ENCODE measurements at regions not wholly inside any gene's neighbourhood (a gene's known extent, or its start where the extent isn't known, plus 50 kb on each side); places are given as distances from the start of the nearest gene placed in this dataset.
"Not testable (repeated sequence)": the region's sequence is repeated elsewhere in the genome, so short reads cannot be mapped to it uniquely, and the experiment has no call there.

DNA sequence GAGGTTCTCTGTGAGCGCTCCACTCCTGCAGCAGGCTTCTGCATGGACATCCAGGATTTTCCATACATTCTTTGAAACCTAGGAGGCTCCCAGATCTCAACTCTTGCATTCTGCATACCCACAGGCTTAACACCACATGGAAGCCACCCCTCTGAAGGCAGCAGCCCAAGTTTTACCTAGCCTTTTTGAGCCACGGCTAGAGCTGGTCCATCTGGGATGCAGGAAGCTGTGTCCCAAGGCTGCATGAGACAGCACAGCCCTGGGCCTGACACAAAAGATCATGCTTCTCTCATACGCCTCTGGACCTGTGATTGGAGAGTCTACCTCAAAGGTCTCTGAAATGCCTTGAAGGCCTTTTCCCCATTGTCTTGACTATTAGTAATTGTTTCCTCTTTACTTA is 53.6 kb upstream of the RPRM start:
- no peak for DNase-seq

GRCh38 chr2:153533803-153534202 is 55.2 kb upstream of the RPRM start:
- not testable (repeated sequence) for DNase-seq

DNA sequence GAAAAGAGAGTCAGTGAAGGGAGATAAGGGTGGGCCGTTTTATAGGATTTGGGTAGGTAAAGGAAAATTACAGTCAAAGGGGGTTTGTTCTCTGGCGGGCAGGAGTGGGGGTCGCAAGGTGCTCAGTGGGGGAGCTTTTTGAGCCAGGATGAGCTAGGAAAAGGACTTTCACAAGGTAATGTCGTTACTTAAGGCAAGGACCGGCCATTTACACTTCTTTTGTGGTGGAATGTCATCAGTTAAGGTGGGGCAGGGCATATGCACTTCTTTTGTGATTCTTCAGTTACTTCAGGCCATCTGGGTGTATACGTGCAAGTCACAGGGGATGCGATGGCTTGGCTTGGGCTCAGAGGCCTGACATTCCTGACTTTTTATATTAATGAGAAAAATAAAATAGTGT is 56.0 kb upstream of the RPRM start:
- DNase-seq, result not testable (repeated sequence)

DNA sequence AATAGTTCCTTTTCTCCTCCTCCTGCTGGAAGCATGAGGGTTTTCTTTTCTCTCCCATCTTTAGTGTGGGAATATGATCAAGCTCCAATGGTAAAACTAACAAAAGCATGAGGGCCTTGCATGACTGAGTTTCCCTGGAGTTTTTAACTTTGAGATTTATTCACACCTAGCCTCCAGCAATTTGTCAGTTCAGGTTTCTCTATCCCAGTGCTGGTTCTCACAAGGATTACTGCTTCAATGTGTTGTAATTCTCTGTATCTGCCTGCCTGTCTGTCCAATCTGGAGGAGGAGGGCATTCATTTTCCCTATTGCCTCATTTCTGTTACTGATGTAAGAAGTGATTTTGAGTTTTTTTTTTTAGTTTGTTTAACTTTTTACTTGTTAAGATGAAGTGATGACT is 57.6 kb upstream of the RPRM start:
- no peak for DNase-seq

DNA sequence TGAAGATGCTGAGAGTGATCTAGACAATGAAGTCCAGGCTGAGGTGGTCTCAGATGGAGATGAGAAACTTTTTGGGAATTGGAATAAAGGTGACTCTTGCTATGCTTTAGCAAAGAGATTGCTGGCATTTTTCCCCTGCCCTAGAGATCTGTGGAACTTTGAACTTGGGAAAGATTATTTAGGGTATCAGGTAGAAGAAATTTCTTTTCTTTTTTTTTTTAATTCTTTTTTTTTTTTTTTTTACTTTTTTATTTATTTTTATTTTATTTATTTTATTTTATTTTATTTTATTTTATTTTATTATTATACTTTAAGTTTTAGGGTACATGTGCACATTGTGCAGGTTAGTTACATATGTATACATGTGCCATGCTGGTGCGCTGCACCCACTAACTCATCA is 59.5 kb upstream of the RPRM start:
- DNase-seq, result not testable (repeated sequence)

DNA sequence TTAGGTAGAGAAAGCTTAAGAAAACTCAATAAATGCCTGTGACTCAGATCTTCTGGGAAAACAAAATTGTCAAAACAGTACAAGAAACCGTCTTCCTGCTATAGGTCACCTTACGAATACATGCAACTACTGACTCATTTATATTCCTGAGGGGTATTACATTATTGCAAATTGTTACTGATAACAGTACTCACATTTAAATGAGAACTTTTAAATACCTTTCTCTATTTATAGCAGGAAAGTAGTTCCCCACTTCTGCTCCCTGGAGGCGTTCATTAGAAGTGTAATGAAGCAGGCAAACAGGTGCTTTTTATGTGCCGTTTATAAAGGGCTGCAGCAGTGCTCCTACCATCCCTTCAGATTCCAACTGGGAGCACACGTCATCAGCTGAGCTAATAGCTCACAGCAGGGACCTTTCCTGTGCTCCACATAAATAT is 65.1 kb upstream of the RPRM start:
- DNase-seq, result peak; percentile 31

DNA sequence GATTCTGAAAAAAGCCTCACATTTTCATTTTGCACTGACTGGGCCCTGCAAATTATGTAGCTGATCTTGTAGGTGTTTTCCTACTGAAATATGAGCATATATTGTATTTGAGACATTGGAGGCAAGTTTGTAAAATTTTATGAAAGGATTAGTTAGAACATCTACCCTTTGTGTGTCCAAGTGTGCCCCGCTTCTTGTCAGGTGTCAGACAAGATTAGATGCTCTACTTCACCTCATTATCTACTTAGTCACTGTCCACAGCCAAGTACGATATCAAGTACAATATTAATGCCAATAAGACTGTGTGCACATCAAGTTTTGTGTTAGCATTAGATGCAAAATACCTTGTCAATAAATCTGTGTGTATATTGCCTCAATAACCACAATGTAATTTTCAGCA is 67.8 kb upstream of the RPRM start:
- no peak for DNase-seq

DNA sequence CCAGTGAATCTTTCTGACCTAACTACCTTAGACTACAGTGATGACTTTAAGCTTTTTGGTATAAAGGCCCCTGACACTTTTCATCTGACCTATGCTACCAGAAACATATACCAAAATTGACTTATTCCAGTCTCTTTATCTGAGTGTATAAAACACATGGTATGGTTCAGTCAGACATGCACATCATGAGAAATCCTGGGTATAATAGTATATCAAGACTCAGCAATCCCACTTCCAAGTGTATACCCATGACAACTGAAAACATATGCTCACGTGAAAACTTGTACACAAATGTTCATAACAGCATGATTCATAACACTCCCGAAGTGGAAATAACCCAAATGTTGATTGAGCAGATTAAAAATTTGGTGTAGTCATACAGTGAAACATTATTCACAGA is 70.0 kb upstream of the RPRM start:
- no peak for DNase-seq

DNA sequence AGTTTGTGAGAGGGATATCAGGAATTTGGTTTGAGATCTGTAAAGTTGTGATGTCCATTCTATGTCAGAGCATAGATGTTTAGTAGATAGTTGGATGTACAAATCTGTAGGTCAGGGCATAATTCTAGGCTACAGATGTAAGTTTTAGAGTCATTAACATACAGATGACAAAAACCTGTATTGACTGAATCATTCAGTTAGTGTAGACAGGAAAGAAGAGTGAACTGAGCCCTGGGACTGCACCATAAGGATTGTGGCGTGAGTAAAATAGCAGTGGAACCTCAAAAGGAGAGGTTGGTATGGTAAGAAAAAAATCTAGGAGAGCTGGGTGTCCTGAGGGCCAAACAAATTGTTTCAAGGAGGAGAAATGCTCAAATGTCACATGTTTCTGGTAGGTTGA is 73.1 kb upstream of the RPRM start:
- DNase-seq, result no peak

- no peak for DNase-seq
Observed at GRCh38 chr2:153557211-153557610, 78.6 kb upstream of the RPRM start.

DNA sequence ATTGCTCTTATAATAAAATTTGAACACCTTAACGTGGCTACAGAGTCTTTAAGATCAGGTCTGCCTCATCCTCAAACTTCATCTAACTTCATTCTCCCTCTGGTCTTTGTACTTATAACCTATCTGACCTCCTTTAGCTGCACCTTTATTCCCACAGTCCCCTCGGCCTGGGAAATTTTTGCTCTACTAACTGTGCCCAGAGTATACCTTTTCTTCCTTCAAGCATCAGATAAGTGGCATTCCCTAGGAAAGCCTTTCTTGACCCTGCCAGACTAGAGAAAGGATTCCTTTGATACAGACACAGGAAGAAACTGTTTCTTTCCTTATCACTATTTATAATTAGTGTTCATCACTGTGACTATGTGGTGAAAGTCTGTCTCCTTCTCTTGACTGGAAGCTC is 79.2 kb upstream of the RPRM start:
- no peak for DNase-seq

DNA sequence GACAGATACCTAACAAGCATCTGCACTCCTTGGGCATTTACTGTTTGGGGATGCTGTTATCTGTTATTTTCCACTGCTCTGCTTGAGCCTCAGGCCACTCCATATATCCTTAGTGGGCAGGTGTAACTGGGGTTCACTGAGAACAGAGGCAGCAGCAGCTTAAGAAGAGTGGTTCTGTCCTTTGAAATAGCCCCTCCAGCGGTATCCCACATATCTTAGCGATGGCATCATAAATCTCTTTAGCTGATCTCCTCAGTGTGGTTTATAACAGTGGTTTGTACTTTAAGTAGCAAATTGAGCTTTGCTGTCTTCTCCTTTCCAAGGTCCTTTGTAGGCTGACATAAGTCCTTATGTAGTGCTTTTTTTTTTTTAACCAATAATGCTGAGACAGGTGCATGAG is 79.7 kb upstream of the RPRM start:
- DNase-seq, result no peak

- DNase-seq, result no peak
Observed at GRCh38 chr2:153567367-153567766, 88.8 kb upstream of the RPRM start.

DNA sequence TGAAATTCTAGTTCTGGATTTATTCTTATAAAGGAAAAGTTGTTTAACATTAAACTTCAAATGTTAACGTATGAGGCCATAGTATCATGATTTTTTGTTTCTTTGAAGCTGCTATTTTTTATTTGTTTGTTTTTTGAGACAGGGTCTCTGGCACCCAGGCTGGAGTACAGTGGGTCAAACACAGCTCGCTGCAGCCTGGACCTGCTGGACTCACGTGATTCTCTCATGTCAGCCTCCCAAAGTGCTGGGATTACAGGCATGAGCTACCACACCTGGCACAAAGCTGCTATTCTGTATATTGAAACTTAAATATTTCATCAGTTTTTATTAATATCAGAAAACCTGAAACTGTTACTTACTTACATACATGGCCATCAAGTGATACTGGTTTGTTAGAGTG is 89.5 kb upstream of the RPRM start:
- DNase-seq, result no peak

GRCh38 chr2:153575171-153575853 is 96.8 kb upstream of the RPRM start:
- no peak for DNase-seq

DNA sequence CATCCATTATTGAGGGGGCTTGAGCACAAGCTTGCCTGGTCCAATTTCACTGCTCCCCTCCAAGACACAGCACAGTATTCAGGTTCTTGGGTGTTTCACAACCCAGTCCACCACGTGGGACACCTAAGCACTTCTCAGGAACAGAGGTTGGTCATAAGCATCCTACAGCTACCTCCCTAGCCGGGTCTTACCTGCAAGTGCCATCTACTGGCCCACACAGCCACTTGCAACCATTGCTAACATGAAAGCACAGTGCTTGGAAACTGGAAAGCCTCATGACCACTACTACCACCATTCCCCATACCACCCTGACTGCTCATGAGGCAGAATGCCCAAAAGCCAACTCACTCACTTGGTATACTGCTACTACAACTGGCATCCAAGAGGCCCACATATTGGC is 105.7 kb upstream of the RPRM start:
- no peak for DNase-seq

DNA sequence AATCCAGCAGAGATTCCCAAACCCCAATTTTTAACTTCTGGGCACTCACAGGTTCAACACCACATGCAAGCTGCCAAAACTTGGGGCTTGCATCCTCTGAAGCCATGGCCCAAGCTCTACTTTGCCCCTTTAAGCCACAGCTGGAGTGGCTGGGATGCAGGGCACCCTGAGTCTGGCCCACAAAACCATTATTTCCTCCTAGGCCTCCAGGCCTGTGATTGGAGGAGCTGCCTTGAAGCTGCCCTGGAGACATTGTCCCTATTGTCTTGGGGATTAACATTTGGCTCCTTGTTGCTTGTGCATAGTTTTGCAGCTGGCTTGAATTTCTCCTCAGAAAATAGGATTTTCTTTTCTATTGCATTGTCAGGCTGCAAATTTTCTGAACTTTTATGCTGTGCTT is 109.8 kb upstream of the RPRM start:
- no peak for DNase-seq

GRCh38 chr2:153589586-153589985 is 111.0 kb upstream of the RPRM start:
- no peak for DNase-seq

GRCh38 chr2:153593086-153593485 is 114.5 kb upstream of the RPRM start:
- not testable (repeated sequence) for DNase-seq

DNA sequence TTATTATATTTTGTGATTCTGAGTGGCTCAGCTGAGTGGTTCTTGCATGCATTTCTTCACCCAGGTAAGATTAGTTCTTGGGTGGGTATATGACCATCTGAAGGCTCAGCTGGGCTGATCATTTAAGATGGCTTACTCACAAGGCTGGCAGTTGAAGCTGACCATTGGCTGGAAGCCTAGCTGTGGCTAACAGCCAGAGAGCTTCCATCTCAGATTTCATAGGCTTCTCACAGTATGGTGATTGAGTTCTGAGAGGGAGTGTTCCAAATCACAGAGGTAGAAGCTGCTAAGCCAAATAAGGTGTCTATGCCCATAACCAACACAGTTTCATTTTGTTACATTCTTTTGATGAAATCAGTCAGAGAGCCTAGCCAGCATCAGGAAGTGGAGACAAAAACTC is 117.4 kb upstream of the RPRM start:
- peak; percentile 58 for DNase-seq

DNA sequence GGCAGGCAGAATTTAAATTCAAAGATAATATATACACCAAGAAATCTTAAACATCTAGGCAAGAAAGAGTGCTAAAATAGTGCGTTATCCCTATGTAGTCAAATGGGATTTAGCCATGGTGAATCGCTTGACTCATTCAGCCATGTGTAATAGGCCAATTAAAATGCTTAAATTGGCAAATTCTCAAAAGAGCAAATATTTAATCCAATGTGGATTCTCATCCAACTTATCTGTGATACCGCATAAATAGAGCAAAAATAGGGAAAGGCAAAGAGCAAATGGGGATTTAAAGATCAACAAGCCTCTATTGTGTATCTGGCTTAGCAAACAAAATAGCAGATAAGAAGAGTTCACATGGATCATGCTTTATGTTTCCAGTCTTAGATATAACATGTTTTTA is 123.2 kb upstream of the RPRM start:
- no peak for DNase-seq

- no peak for DNase-seq
Observed at GRCh38 chr2:153604133-153604532, 125.6 kb upstream of the RPRM start.

- DNase-seq, result no peak
Observed at GRCh38 chr2:153606623-153607022, 128.1 kb upstream of the RPRM start.

DNA sequence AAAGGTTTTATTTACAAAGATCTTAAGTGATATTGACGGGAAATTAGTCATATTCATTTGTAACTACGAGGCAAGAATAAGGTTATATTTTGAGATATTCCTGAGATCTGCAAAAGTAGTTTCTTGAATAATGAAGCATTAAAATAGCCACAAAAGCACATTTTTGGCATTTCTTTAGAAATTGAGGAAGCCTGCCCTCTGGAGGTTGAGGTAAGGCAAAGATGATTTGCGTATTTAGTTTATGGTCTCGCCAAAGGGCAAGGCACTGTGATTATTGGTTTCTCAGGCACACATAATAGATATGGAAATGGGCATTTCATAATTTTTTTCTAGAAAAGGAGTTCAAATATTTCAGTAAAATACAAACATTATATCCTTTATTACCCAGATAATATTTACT is 143.7 kb upstream of the RPRM start:
- no peak for DNase-seq

- no peak for DNase-seq
Observed at GRCh38 chr2:153623020-153623419, 144.5 kb upstream of the RPRM start.

- DNase-seq, result no peak
Observed at GRCh38 chr2:153626676-153627075, 148.1 kb upstream of the RPRM start.
